ENCODE measurements at regions not wholly inside any gene's neighbourhood (a gene's known extent, or its start where the extent isn't known, plus 50 kb on each side); places are given as distances from the start of the nearest gene placed in this dataset.

GRCh38 chr12:74889073-74889472, 320.6 kb downstream of the KCNC2 start:
- TF ChIP-seq, protein P1, sequence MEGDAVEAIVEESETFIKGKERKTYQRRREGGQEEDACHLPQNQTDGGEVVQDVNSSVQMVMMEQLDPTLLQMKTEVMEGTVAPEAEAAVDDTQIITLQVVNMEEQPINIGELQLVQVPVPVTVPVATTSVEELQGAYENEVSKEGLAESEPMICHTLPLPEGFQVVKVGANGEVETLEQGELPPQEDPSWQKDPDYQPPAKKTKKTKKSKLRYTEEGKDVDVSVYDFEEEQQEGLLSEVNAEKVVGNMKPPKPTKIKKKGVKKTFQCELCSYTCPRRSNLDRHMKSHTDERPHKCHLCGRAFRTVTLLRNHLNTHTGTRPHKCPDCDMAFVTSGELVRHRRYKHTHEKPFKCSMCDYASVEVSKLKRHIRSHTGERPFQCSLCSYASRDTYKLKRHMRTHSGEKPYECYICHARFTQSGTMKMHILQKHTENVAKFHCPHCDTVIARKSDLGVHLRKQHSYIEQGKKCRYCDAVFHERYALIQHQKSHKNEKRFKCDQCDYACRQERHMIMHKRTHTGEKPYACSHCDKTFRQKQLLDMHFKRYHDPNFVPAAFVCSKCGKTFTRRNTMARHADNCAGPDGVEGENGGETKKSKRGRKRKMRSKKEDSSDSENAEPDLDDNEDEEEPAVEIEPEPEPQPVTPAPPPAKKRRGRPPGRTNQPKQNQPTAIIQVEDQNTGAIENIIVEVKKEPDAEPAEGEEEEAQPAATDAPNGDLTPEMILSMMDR (IDR thresholded peaks at IDR 0.05) = no peak
- TF ChIP-seq POLR2A (IDR thresholded peaks at IDR 0.05) = no peak
